Liver (tissue), 8 donors: ENCODE measurements at regions not wholly inside any gene's neighbourhood (a gene's known extent, or its start where the extent isn't known, plus 50 kb on each side); places are given as distances from the start of the nearest gene placed in this dataset.

ENCODE experiments used
- DNase-seq: peaks from one replicate; pipeline ENCODE4 v3.0.0-alpha.2; 2017; ENCODE audit warnings: low spot score
- H3K27ac ChIP-seq, 2 donors: one replicate each; pipeline ENCODE4 v1.7.0; 2013; ENCODE audit warnings: inconsistent platforms in 2 of 2, low read length in 2 of 2, control low read depth in 1 of 2, low read depth in 1 of 2, mild to moderate bottlenecking in 1 of 2
- H3K27me3 ChIP-seq, 4 donors: one replicate each; pipeline versions ENCODE4 v1.6.1 to v1.7.0; 2013; ENCODE audit warnings: low read length in 3 of 4, inconsistent platforms in 1 of 4, mild to moderate bottlenecking in 1 of 4, moderate library complexity in 1 of 4; ENCODE audit not compliant: control insufficient read depth in 4 of 4, insufficient read depth in 4 of 4
- H3K36me3 ChIP-seq, 4 donors: one replicate each; pipeline versions ENCODE4 v1.6.1 to v1.7.0; 2013; ENCODE audit warnings: low read length in 3 of 4, mild to moderate bottlenecking in 3 of 4, low read depth in 1 of 4, moderate library complexity in 1 of 4; ENCODE audit not compliant: control insufficient read depth in 4 of 4, insufficient read depth in 3 of 4
- H3K4me1 ChIP-seq, 4 donors: one replicate each; pipeline versions ENCODE4 v1.6.1 to v1.7.0; 2013; ENCODE audit warnings: low read length in 3 of 4, mild to moderate bottlenecking in 3 of 4, moderate library complexity in 1 of 4; ENCODE audit not compliant: control insufficient read depth in 4 of 4, insufficient read depth in 4 of 4
- H3K4me3 ChIP-seq, 3 donors: one replicate each; pipeline versions ENCODE4 v1.6.1 to v1.7.0; 2013; ENCODE audit warnings: low read length in 3 of 3, control low read depth in 1 of 3, low read depth in 1 of 3, mild to moderate bottlenecking in 1 of 3
- H3K9ac ChIP-seq, 2 donors: one replicate each; pipeline ENCODE4 v1.7.0; 2013; ENCODE audit warnings: low read length in 2 of 2, mild to moderate bottlenecking in 2 of 2, moderate library complexity in 2 of 2, control low read depth in 1 of 2, low read depth in 1 of 2
- H3K9me3 ChIP-seq, 4 donors: one replicate each; pipeline versions ENCODE4 v1.6.1 to v1.7.0; 2013; ENCODE audit warnings: low read length in 3 of 4; ENCODE audit not compliant: control insufficient read depth in 4 of 4
- EGR1 ChIP-seq, 2 donors: IDR thresholded peaks; 2 replicates each; pipeline ENCODE4 v1.6.1; 2016 to 2018; ENCODE audit warnings: antibody characterized with exemption in 2 of 2, low read depth in 2 of 2
- FOXA1 ChIP-seq: IDR thresholded peaks from 2 replicates; pipeline ENCODE4 v1.6.1; 2016; ENCODE audit warnings: antibody characterized with exemption
- FOXA2 ChIP-seq: IDR thresholded peaks from 2 replicates; pipeline ENCODE4 v1.6.1; 2016; ENCODE audit warnings: antibody characterized with exemption
- GABPA ChIP-seq, 2 donors: IDR thresholded peaks in 1 of 2; conservative IDR thresholded peaks in 1 of 2; 2 replicates each; pipeline ENCODE4 v1.6.1; 2016; ENCODE audit warnings: antibody characterized with exemption in 2 of 2, mild to moderate bottlenecking in 1 of 2, moderate library complexity in 1 of 2
- HNF4A ChIP-seq, 2 donors: conservative IDR thresholded peaks; 2 replicates each; pipeline ENCODE4 v1.6.1; 2016; ENCODE audit warnings: antibody characterized with exemption in 2 of 2, mild to moderate bottlenecking in 2 of 2
- HNF4G ChIP-seq: IDR thresholded peaks from 2 replicates; pipeline ENCODE4 v1.6.1; 2016; ENCODE audit warnings: antibody characterized with exemption
- JUND ChIP-seq, 2 donors: IDR thresholded peaks; 2 replicates each; pipeline ENCODE4 v1.6.1; 2016; ENCODE audit warnings: antibody characterized with exemption in 2 of 2
- NR2F2 ChIP-seq: IDR thresholded peaks from 2 replicates; pipeline ENCODE4 v1.6.1; 2016; ENCODE audit warnings: antibody characterized with exemption
- RAD21 ChIP-seq, 2 donors: IDR thresholded peaks; 2 replicates each; pipeline ENCODE4 v1.6.1; 2016; ENCODE audit warnings: antibody characterized with exemption in 2 of 2, mild to moderate bottlenecking in 2 of 2
- RXRA ChIP-seq, 2 donors: IDR thresholded peaks; 2 replicates each; pipeline ENCODE4 v1.6.1; 2017 to 2018; ENCODE audit warnings: antibody characterized with exemption in 2 of 2, mild to moderate bottlenecking in 1 of 2
- SP1 ChIP-seq: IDR thresholded peaks from 2 replicates; pipeline ENCODE4 v1.6.1; 2018; ENCODE audit warnings: antibody characterized with exemption, mild to moderate bottlenecking
- TAF1 ChIP-seq: conservative IDR thresholded peaks from 2 replicates; pipeline ENCODE4 v1.6.1; 2016; ENCODE audit warnings: antibody characterized with exemption, mild to moderate bottlenecking
- YY1 ChIP-seq: IDR thresholded peaks from 2 replicates; pipeline ENCODE4 v1.6.1; 2016; ENCODE audit warnings: antibody characterized with exemption, mild to moderate bottlenecking
- WGBS: extraction: QIAGEN DNeasy Blood & Tissue Kit; methylation state at CpG from one replicate; pipeline ENCODE4 v1.1.7; 2013; 5-methylcytosine and 5-hydroxymethylcytosine counted together
- TF ChIP-seq, protein P1 (sequence below): IDR thresholded peaks from 2 replicates; pipeline ENCODE4 v1.6.1; 2016; ENCODE audit warnings: antibody characterized with exemption, mild to moderate bottlenecking
- TF ChIP-seq, protein P2 (sequence below): IDR thresholded peaks from 2 replicates; pipeline ENCODE4 v1.6.1; 2016; ENCODE audit warnings: antibody characterized with exemption
- TF ChIP-seq, protein P3 (sequence below): fragments of 150-350 bp; IDR thresholded peaks from 2 replicates; pipeline ENCODE4 v1.5.1; 2017; ENCODE audit warnings: improper control_type of control experiment, low read depth, low read length; ENCODE audit not compliant: missing input control
- TF ChIP-seq, protein P4 (sequence below): IDR thresholded peaks from 2 replicates; pipeline ENCODE4 v1.6.1; 2016; ENCODE audit warnings: antibody characterized with exemption
- TF ChIP-seq, protein P5 (sequence below): IDR thresholded peaks from 2 replicates; pipeline ENCODE4 v1.6.1; 2016; ENCODE audit warnings: antibody characterized with exemption
- donor health status: healthy.
- donor health status: healthy.
- donor health status: healthy.
- donor health status: healthy.
- donor health status: healthy.

DNA sequence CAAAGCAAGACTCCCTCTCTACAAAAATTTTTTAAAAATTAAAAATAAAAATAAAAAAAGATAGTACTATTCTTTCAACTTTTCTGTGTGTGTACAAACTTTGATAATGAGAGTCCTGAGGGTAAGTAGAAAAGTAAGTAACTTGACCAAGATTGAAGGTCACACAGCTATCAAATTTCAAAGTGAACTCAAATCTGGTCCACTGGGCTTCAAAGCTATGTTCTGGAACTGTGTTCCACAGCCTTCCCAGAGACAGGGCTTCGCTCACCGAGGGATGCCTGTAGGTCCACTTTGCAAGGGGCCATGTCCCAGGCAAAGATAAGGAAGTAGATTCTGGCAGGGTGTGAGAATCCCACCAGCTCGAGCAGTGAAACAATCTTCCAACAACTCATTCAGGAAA is 56.3 kb upstream of the TNRC6A start:
- Histone ChIP-seq H3K9ac (no peak overlapping the region), H3K4me3 (no peak overlapping the region), H3K27me3 (no peaks in the 10 kb centered on the region), H3K4me1 (no peaks in the 10 kb centered on the region), H3K27ac (no peak overlapping the region), H3K9me3 (no peaks in the 10 kb centered on the region), H3K36me3 (no peaks in the 10 kb centered on the region)
- no peak for TF ChIP-seq TAF1
- no peak for TF ChIP-seq NR2F2
- no peak for TF ChIP-seq HNF4G
- no peak for TF ChIP-seq RXRA (IDR thresholded peaks at IDR 0.05)
- TF ChIP-seq YY1: no peak
- TF ChIP-seq RAD21 (IDR thresholded peaks at IDR 0.05): no peak
- TF ChIP-seq, protein P1, sequence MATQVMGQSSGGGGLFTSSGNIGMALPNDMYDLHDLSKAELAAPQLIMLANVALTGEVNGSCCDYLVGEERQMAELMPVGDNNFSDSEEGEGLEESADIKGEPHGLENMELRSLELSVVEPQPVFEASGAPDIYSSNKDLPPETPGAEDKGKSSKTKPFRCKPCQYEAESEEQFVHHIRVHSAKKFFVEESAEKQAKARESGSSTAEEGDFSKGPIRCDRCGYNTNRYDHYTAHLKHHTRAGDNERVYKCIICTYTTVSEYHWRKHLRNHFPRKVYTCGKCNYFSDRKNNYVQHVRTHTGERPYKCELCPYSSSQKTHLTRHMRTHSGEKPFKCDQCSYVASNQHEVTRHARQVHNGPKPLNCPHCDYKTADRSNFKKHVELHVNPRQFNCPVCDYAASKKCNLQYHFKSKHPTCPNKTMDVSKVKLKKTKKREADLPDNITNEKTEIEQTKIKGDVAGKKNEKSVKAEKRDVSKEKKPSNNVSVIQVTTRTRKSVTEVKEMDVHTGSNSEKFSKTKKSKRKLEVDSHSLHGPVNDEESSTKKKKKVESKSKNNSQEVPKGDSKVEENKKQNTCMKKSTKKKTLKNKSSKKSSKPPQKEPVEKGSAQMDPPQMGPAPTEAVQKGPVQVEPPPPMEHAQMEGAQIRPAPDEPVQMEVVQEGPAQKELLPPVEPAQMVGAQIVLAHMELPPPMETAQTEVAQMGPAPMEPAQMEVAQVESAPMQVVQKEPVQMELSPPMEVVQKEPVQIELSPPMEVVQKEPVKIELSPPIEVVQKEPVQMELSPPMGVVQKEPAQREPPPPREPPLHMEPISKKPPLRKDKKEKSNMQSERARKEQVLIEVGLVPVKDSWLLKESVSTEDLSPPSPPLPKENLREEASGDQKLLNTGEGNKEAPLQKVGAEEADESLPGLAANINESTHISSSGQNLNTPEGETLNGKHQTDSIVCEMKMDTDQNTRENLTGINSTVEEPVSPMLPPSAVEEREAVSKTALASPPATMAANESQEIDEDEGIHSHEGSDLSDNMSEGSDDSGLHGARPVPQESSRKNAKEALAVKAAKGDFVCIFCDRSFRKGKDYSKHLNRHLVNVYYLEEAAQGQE: no peak
- TF ChIP-seq, protein P2, sequence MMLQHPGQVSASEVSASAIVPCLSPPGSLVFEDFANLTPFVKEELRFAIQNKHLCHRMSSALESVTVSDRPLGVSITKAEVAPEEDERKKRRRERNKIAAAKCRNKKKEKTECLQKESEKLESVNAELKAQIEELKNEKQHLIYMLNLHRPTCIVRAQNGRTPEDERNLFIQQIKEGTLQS: no peak
- no peak for TF ChIP-seq GABPA (IDR thresholded peaks at IDR 0.05 in 1 of 2, conservative IDR thresholded peaks at IDR 0.05 in 1 of 2)
- TF ChIP-seq, protein P3, sequence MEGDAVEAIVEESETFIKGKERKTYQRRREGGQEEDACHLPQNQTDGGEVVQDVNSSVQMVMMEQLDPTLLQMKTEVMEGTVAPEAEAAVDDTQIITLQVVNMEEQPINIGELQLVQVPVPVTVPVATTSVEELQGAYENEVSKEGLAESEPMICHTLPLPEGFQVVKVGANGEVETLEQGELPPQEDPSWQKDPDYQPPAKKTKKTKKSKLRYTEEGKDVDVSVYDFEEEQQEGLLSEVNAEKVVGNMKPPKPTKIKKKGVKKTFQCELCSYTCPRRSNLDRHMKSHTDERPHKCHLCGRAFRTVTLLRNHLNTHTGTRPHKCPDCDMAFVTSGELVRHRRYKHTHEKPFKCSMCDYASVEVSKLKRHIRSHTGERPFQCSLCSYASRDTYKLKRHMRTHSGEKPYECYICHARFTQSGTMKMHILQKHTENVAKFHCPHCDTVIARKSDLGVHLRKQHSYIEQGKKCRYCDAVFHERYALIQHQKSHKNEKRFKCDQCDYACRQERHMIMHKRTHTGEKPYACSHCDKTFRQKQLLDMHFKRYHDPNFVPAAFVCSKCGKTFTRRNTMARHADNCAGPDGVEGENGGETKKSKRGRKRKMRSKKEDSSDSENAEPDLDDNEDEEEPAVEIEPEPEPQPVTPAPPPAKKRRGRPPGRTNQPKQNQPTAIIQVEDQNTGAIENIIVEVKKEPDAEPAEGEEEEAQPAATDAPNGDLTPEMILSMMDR: no peak
- TF ChIP-seq FOXA1: no peak
- TF ChIP-seq FOXA2: no peak
- no peak for TF ChIP-seq JUND (IDR thresholded peaks at IDR 0.05)
- TF ChIP-seq HNF4A (conservative IDR thresholded peaks at IDR 0.05): no peak
- TF ChIP-seq SP1: no peak
- TF ChIP-seq, protein P4, sequence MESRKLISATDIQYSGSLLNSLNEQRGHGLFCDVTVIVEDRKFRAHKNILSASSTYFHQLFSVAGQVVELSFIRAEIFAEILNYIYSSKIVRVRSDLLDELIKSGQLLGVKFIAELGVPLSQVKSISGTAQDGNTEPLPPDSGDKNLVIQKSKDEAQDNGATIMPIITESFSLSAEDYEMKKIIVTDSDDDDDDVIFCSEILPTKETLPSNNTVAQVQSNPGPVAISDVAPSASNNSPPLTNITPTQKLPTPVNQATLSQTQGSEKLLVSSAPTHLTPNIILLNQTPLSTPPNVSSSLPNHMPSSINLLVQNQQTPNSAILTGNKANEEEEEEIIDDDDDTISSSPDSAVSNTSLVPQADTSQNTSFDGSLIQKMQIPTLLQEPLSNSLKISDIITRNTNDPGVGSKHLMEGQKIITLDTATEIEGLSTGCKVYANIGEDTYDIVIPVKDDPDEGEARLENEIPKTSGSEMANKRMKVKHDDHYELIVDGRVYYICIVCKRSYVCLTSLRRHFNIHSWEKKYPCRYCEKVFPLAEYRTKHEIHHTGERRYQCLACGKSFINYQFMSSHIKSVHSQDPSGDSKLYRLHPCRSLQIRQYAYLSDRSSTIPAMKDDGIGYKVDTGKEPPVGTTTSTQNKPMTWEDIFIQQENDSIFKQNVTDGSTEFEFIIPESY: no peak
- no peak for TF ChIP-seq EGR1 (IDR thresholded peaks at IDR 0.05; ENCODE audit: low read depth in 2 of 2)
- TF ChIP-seq, protein P5, sequence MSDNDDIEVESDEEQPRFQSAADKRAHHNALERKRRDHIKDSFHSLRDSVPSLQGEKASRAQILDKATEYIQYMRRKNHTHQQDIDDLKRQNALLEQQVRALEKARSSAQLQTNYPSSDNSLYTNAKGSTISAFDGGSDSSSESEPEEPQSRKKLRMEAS: no peak
- no peak for DNase-seq
- WGBS: 85% methylated on average over 3 of the region's 3 CpGs

DNA sequence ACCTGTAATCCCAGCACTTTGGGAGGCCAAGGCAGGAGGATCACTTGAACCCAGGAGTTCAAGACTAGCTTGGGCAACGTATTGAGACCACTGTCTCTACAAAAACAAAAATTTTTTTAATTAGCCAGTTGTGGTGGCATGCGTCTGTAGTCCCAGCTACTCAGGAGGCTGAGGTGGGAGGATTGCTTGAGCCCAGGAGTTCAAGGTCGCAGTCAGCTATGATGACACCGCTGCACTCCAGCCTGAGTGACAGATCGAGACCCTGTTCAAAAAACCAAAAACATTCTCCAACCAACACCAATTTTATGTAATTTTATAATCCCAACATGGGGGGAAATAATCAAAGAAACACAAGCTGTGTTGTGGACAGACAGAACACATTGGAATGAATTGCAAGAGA is 54.6 kb upstream of the TNRC6A start:
- H3K9me3 ChIP-seq: no peaks in the 10 kb centered on the region
- no peaks in the 10 kb centered on the region for H3K27me3 ChIP-seq
- no peak for DNase-seq
- H3K27ac ChIP-seq: no peak overlapping the region
- no peaks in the 10 kb centered on the region for H3K4me1 ChIP-seq
- TF ChIP-seq RAD21 (IDR thresholded peaks at IDR 0.05): no peak
- TF ChIP-seq, protein P5: no peak
- TF ChIP-seq, protein P4: no peak
- TF ChIP-seq YY1: no peak
- TF ChIP-seq HNF4A (conservative IDR thresholded peaks at IDR 0.05): no peak
- no peak for TF ChIP-seq EGR1 (IDR thresholded peaks at IDR 0.05; ENCODE audit: low read depth in 2 of 2)
- TF ChIP-seq SP1: no peak
- TF ChIP-seq, protein P1: no peak
- no peaks in the 10 kb centered on the region for H3K36me3 ChIP-seq
- no peak overlapping the region for H3K9ac ChIP-seq
- H3K4me3 ChIP-seq: no peak overlapping the region
- 85% methylated on average over 5 of the region's 5 CpGs for WGBS
